D341Med (cell line): ENCODE measurements at regions not wholly inside any gene's neighbourhood (a gene's known extent, or its start where the extent isn't known, plus 50 kb on each side); places are given as distances from the start of the nearest gene placed in this dataset.
"Not testable (repeated sequence)": the region's sequence is repeated elsewhere in the genome, so short reads cannot be mapped to it uniquely, and the experiment has no call there.

ENCODE experiments used
- DNase-seq: peaks from one replicate; pipeline ENCODE4 v3.0.0; 2012; ENCODE audit warnings: low spot score

GRCh38 chrX:114087543-114087942, 496.3 kb upstream of the HTR2C start:
- DNase-seq, result no peak

GRCh38 chrX:114077773-114078172, 506.1 kb upstream of the HTR2C start:
- DNase-seq, result no peak

GRCh38 chrX:114075073-114075673, 508.7 kb upstream of the HTR2C start:
- no peak for DNase-seq

GRCh38 chrX:114073926-114074325, 510.0 kb upstream of the HTR2C start:
- no peak for DNase-seq

GRCh38 chrX:114071412-114071811, 512.5 kb upstream of the HTR2C start:
- DNase-seq, result no peak

GRCh38 chrX:114065577-114066223, 518.2 kb upstream of the HTR2C start:
- DNase-seq, result no peak

GRCh38 chrX:114061226-114061625, 522.7 kb upstream of the HTR2C start:
- no peak for DNase-seq

GRCh38 chrX:114058988-114059418, 524.9 kb upstream of the HTR2C start:
- DNase-seq, result no peak

- DNase-seq, result not testable (repeated sequence)
Observed at GRCh38 chrX:114057422-114057821, 526.5 kb upstream of the HTR2C start.

GRCh38 chrX:114051667-114052315, 532.1 kb upstream of the HTR2C start:
- DNase-seq, result no peak

- DNase-seq, result no peak
Observed at GRCh38 chrX:114050075-114050796, 533.6 kb upstream of the HTR2C start.

- DNase-seq, result no peak
Observed at GRCh38 chrX:114049063-114049462, 534.8 kb upstream of the HTR2C start.

GRCh38 chrX:114047558-114047957, 536.3 kb upstream of the HTR2C start:
- no peak for DNase-seq

GRCh38 chrX:114046695-114047279, 537.1 kb upstream of the HTR2C start:
- no peak for DNase-seq

- not testable (repeated sequence) for DNase-seq
Observed at GRCh38 chrX:114041470-114041869, 542.4 kb upstream of the HTR2C start.

GRCh38 chrX:114040661-114041269, 543.1 kb upstream of the HTR2C start:
- not testable (repeated sequence) for DNase-seq

- not testable (repeated sequence) for DNase-seq
Observed at GRCh38 chrX:114040111-114040510, 543.8 kb upstream of the HTR2C start.

GRCh38 chrX:114038358-114038757, 545.5 kb upstream of the HTR2C start:
- DNase-seq, result no peak

- DNase-seq, result no peak
Observed at GRCh38 chrX:114037515-114037914, 546.4 kb upstream of the HTR2C start.

GRCh38 chrX:114028907-114029662, 554.8 kb upstream of the HTR2C start:
- DNase-seq, result no peak

- DNase-seq, result no peak
Observed at GRCh38 chrX:114017086-114017485, 566.8 kb upstream of the HTR2C start.
